ENCODE measurements at regions not wholly inside any gene's neighbourhood (a gene's known extent, or its start where the extent isn't known, plus 50 kb on each side); places are given as distances from the start of the nearest gene placed in this dataset.

DNA sequence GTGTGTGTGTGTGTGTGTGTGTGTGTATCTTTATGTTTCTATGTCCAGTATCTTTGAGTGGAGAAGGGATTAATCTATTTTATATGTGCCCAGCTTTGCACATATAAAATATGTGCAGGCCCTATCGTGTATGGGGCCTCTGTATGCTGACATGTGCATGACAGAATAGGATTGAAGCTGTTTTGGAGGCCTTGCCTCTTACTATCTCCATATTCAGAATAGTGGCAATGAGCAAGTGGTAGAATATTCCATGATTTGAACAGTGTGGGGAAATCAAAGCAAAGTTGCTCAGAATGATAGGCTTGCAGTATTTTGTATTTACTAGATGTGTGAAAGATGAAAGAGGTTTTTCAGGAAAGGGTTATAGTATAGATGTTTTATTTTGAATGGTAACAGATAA, 480.8 kb downstream of the XIRP2 start:
- 81% methylated on average over 1 of the region's 1 CpG; no CpG with 5 or more reads in 1 of the 2 experiments for WGBS, 2 experiments (ENCODE audit: extremely low coverage in 1 of 2, insufficient coverage in 1 of 2, insufficient read length in 1 of 2, insufficient replicate concordance in 2 of 2, low coverage in 1 of 2, low lambda C conversion rate in 2 of 2, missing lambda C conversion rate in 1 of 2)
- Histone ChIP-seq H3K9me3 (ENCODE audit: insufficient read depth in 2 of 2, low read depth in 1 of 2, low read length in 1 of 2) (no peaks in the 10 kb centered on the region), H3K4me2 (ENCODE audit: insufficient read depth in 1 of 2, low read depth in 2 of 2, low read length in 2 of 2) (no peak overlapping the region), H3K79me2 (ENCODE audit: control insufficient read depth in 1 of 2, insufficient read depth in 2 of 2, low read length in 2 of 2) (peaks cover 0 to 90% of the 10 kb centered on the region in 2 experiments; a peak in 2 of 4 replicates), H3K18ac (ENCODE audit: extremely low read depth, low read length) (no peak overlapping the region), H3K4ac (replicated peaks; ENCODE audit: insufficient read length, low read depth, low read length) (no peak overlapping the region), H2BK120ac (replicated peaks; ENCODE audit: low read depth, low read length) (no peak overlapping the region), H3K14ac (ENCODE audit: insufficient read length) (no peak overlapping the region), H2AFZ (ENCODE audit: low read length) (no peak overlapping the region), H3K4me3 (ENCODE audit: extremely low read depth in 1 of 4, insufficient read depth in 2 of 4, low read depth in 3 of 4, low read length in 4 of 4) (no peak overlapping the region), H3K9ac (replicated peaks in 1 of 4; ENCODE audit: extremely low read depth in 1 of 4, low read depth in 3 of 4, low read length in 3 of 4) (no peak overlapping the region), H3K79me1 (ENCODE audit: low read depth, low read length) (no peaks in the 10 kb centered on the region; the same call in 1 of the 2 replicates), H3K27ac (ENCODE audit: low read depth, low read length) (no peak overlapping the region), H3K36me3 (ENCODE audit: control insufficient read depth in 2 of 4, insufficient read depth in 4 of 4, low read length in 3 of 4) (no peaks in the 10 kb centered on the region), H4K20me1 (replicated peaks in 1 of 2; ENCODE audit: control insufficient read depth in 1 of 2, insufficient read depth in 2 of 2, low read length in 2 of 2) (no peaks in the 10 kb centered on the region), H3K27me3 (replicated peaks in 1 of 4; ENCODE audit: control insufficient read depth in 3 of 4, extremely low read depth in 1 of 4, insufficient read depth in 3 of 4, low read length in 3 of 4) (no peaks in the 10 kb centered on the region), H2BK20ac (ENCODE audit: low read length) (no peak overlapping the region), H2BK12ac (ENCODE audit: low read depth, low read length) (no peak overlapping the region), H3K23ac (ENCODE audit: insufficient read length) (no peak overlapping the region), H3K56ac (replicated peaks; ENCODE audit: insufficient read length, low read depth, low read length) (no peak overlapping the region), H3K4me1 (replicated peaks in 1 of 4; ENCODE audit: control insufficient read depth in 3 of 4, insufficient read depth in 4 of 4, low read length in 3 of 4) (peaks cover 0 to 4% (median 0%) of the 10 kb centered on the region in 4 experiments; a peak in 1 of 7 replicates), H3K23me2 (ENCODE audit: low read depth, low read length) (no peaks in the 10 kb centered on the region), H2BK5ac (ENCODE audit: low read depth, low read length) (no peak overlapping the region), H2AK5ac (ENCODE audit: low read depth, low read length) (no peak overlapping the region), H4K5ac (ENCODE audit: insufficient read length, low read depth, low read length) (no peak overlapping the region), H2BK15ac (ENCODE audit: low read length) (no peak overlapping the region), H4K91ac (replicated peaks; ENCODE audit: insufficient read length, low read length) (no peak overlapping the region), H4K8ac (ENCODE audit: extremely low read depth, insufficient read depth, low read length) (no peak overlapping the region)
- ChIA-PET CTCF (ENCODE audit: partially characterized antibody) (no interaction called here), POLR2A (ENCODE audit: partially characterized antibody) (interaction anchor here (1.2 kb wide), 1 partner anchor 25 kb away, joined by 3 read pairs; no protein-coding TSS in a partner anchor)
- DNase-seq (ENCODE audit: low read depth in 1 of 2, low spot score in 2 of 2): no peak
- no peak for FAIRE-seq
- TF ChIP-seq CTBP2 (IDR thresholded peaks at IDR 0.05; ENCODE audit: borderline replicate concordance, insufficient read depth, insufficient read length, low read length): no peak
- no peak for TF ChIP-seq CBX5 (IDR thresholded peaks at IDR 0.05; ENCODE audit: low read depth, low read length)
- no peak for TF ChIP-seq SP2 (IDR thresholded peaks at IDR 0.05; ENCODE audit: low read length)
- TF ChIP-seq NRF1 (IDR thresholded peaks at IDR 0.05; ENCODE audit: low read depth, low read length): no peak
- TF ChIP-seq NANOG (IDR thresholded peaks at IDR 0.05; ENCODE audit: insufficient read depth, low read depth, low read length, poor library complexity, severe bottlenecking): no peak
- TF ChIP-seq, protein P1, sequence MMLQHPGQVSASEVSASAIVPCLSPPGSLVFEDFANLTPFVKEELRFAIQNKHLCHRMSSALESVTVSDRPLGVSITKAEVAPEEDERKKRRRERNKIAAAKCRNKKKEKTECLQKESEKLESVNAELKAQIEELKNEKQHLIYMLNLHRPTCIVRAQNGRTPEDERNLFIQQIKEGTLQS (IDR thresholded peaks at IDR 0.05; ENCODE audit: insufficient read depth, low read depth, low read length): no peak
- TF ChIP-seq HDAC2 (IDR thresholded peaks at IDR 0.05; ENCODE audit: borderline replicate concordance in 1 of 2, low read depth in 2 of 2, low read length in 2 of 2): no peak
- TF ChIP-seq, protein P2, sequence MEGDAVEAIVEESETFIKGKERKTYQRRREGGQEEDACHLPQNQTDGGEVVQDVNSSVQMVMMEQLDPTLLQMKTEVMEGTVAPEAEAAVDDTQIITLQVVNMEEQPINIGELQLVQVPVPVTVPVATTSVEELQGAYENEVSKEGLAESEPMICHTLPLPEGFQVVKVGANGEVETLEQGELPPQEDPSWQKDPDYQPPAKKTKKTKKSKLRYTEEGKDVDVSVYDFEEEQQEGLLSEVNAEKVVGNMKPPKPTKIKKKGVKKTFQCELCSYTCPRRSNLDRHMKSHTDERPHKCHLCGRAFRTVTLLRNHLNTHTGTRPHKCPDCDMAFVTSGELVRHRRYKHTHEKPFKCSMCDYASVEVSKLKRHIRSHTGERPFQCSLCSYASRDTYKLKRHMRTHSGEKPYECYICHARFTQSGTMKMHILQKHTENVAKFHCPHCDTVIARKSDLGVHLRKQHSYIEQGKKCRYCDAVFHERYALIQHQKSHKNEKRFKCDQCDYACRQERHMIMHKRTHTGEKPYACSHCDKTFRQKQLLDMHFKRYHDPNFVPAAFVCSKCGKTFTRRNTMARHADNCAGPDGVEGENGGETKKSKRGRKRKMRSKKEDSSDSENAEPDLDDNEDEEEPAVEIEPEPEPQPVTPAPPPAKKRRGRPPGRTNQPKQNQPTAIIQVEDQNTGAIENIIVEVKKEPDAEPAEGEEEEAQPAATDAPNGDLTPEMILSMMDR (IDR thresholded peaks at IDR 0.05; ENCODE audit: control extremely low read depth in 1 of 3, insufficient read depth in 1 of 3, low read depth in 1 of 3, low read length in 3 of 3): no peak
- TF ChIP-seq, protein P3, sequence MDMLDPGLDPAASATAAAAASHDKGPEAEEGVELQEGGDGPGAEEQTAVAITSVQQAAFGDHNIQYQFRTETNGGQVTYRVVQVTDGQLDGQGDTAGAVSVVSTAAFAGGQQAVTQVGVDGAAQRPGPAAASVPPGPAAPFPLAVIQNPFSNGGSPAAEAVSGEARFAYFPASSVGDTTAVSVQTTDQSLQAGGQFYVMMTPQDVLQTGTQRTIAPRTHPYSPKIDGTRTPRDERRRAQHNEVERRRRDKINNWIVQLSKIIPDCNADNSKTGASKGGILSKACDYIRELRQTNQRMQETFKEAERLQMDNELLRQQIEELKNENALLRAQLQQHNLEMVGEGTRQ (IDR thresholded peaks at IDR 0.05; ENCODE audit: low read length): no peak
